HepG2 (cell line): ENCODE measurements at regions not wholly inside any gene's neighbourhood (a gene's known extent, or its start where the extent isn't known, plus 50 kb on each side); places are given as distances from the start of the nearest gene placed in this dataset.
"Not testable (repeated sequence)": the region's sequence is repeated elsewhere in the genome, so short reads cannot be mapped to it uniquely, and the experiment has no call there.

Experiments used
- ATAC-seq: fragments of 200-7000 bp; cut with Tn5 transposase; 3 replicates; pipeline ENCODE4 v1.9.1; 2020; ENCODE audit warnings: mild to moderate bottlenecking, moderate library complexity
- BruUV-seq: library from RNA; stranded (reverse); fragments of 400-500 nt; replicated peaks from 2 replicates; lab custom pipeline; 2021; lab: Mats Ljungman, UMichigan
- CTCF ChIA-PET: fragments of 300-600 bp; formaldehyde crosslinking; extraction: SDS; loops from one replicate; lab custom pipeline; 2021; ENCODE audit warnings: low total read pairs, inconsistent platforms, low intra/inter-chr PET ratio; lab: Yijun Ruan, JAX
- POLR2A ChIA-PET: fragments of 350-600 bp; sonication (Branson Sonifier 250); formaldehyde crosslinking; loops from one replicate; lab custom pipeline; 2020; ENCODE audit warnings: antibody characterized with exemption, inconsistent platforms; lab: Yijun Ruan, JAX
- DNase-seq: peaks from one replicate; pipeline ENCODE4 v3.0.0-alpha.2; 2015; ENCODE audit warnings: low spot score
- FAIRE-seq: peaks from 3 replicates; lab custom pipeline; 2011; peaks lifted over from hg19 to GRCh38; lab: Jason Lieb, UNC
- H2AFZ ChIP-seq: one replicate; pipeline ENCODE4 v1.6.1; 2011; ENCODE audit warnings: low read length, inconsistent platforms
- H3K27ac ChIP-seq: fragments of 300-600 bp; 3 replicates; pipeline ENCODE4 v1.8.0; 2011; ENCODE audit warnings: mixed run types, mild to moderate bottlenecking, mixed read lengths, low read length, inconsistent platforms; ENCODE audit not compliant: insufficient read depth; ENCODE audit errors: extremely low read length
- H3K27me3 ChIP-seq, 2 experiments: fragments of 200-600 bp in 1 of 2; 2 replicates in 1 of 2; 3 replicates in 1 of 2; pipeline versions ENCODE4 v1.6.0 to v1.8.0; 2011; ENCODE audit warnings: low read length in 2 of 2, mild to moderate bottlenecking in 2 of 2, moderate library complexity in 2 of 2, inconsistent platforms in 1 of 2; ENCODE audit not compliant: insufficient read depth in 2 of 2, control insufficient read depth in 1 of 2
- H3K36me3 ChIP-seq, 2 experiments: fragments of 200-600 bp in 1 of 2; replicated peaks in 1 of 2; 2 replicates in 1 of 2; 3 replicates in 1 of 2; pipeline versions ENCODE4 v1.5.1 to v1.8.0; 2011; ENCODE audit warnings: low read length in 2 of 2, inconsistent platforms in 1 of 2; ENCODE audit not compliant: insufficient read depth in 2 of 2, control insufficient read depth in 1 of 2
- H3K4me1 ChIP-seq: 2 replicates; pipeline ENCODE4 v1.5.1; 2012; ENCODE audit warnings: low read length, inconsistent platforms; ENCODE audit not compliant: insufficient read depth
- H3K4me2 ChIP-seq: 2 replicates; pipeline ENCODE4 v1.6.0; 2011; ENCODE audit warnings: low read depth, low read length, inconsistent platforms
- H3K4me3 ChIP-seq, 3 experiments: fragments of 200-600 bp in 1 of 3; sonication (generic), shearing (Covaris generic) in 1 of 3; replicated peaks in 1 of 3; 2 replicates each; pipeline ENCODE4 v1.5.1; 2011 to 2016; ENCODE audit warnings: low read length in 3 of 3, inconsistent platforms in 2 of 3, low read depth in 2 of 3, mild to moderate bottlenecking in 2 of 3, control low read depth in 1 of 3, mixed read lengths in 1 of 3; ENCODE audit not compliant: insufficient read depth in 1 of 3
- H3K79me2 ChIP-seq: one replicate; pipeline ENCODE4 v1.6.1; 2011; ENCODE audit warnings: low read length, inconsistent platforms; ENCODE audit not compliant: insufficient read depth
- H3K9ac ChIP-seq: 2 replicates; pipeline ENCODE4 v1.6.0; 2011; ENCODE audit warnings: mild to moderate bottlenecking, low read depth, low read length, inconsistent platforms; ENCODE audit not compliant: insufficient read depth
- H3K9me3 ChIP-seq: 2 replicates; pipeline ENCODE4 v1.5.1; 2012; ENCODE audit warnings: mild to moderate bottlenecking, low read length
- H4K20me1 ChIP-seq: 2 replicates; pipeline ENCODE4 v1.6.0; 2011; ENCODE audit warnings: inconsistent platforms, mild to moderate bottlenecking, low read length, moderate library complexity; ENCODE audit not compliant: insufficient read depth
- NFE2L2 ChIP-seq: fragments of 150-350 bp; IDR thresholded peaks from 2 replicates; pipeline ENCODE4 v1.6.1; 2014; ENCODE audit warnings: low read length
- WGBS: methylation state at CpG from one replicate; pipeline ENCODE4 v1.1.6; 2017; ENCODE audit warnings: low lambda C conversion rate; 5-methylcytosine and 5-hydroxymethylcytosine counted together
- in situ Hi-C: cut with HindIII; loops from 2 replicates; pipeline ENCODE4 v1.10.0; 2017; ENCODE audit warnings: low pct_unique_long_range_greater_than_20kb; ENCODE audit not compliant: extremely low pct_ligation_motif_present
- intact Hi-C: fragments of 100-400 bp; cut with micrococcal nuclease; formaldehyde crosslinking; loops from one replicate; pipeline ENCODE4 v1.10.0; 2022; ENCODE audit not compliant: unreplicated experiment

GRCh38 chr2:89979826-89980537 lies 1288.5 kb downstream of the RPIA start:
- H3K27me3 ChIP-seq, H3K36me3 ChIP-seq, in situ Hi-C loops, H3K4me2 ChIP-seq, FAIRE-seq, H4K20me1 ChIP-seq, H3K4me1 ChIP-seq, H3K79me2 ChIP-seq, H2AFZ ChIP-seq, DNase-seq, H3K9ac ChIP-seq, POLR2A ChIA-PET, ATAC-seq, intact Hi-C loops, BruUV-seq, H3K4me3 ChIP-seq, CTCF ChIA-PET, H3K27ac ChIP-seq, H3K9me3 ChIP-seq: not testable (repeated sequence)
- 0% methylated on average over 2 of the region's 2 CpGs for whole genome bisulfite sequencing
- TF ChIP-seq NFE2L2 = peak; percentile 66

DNA sequence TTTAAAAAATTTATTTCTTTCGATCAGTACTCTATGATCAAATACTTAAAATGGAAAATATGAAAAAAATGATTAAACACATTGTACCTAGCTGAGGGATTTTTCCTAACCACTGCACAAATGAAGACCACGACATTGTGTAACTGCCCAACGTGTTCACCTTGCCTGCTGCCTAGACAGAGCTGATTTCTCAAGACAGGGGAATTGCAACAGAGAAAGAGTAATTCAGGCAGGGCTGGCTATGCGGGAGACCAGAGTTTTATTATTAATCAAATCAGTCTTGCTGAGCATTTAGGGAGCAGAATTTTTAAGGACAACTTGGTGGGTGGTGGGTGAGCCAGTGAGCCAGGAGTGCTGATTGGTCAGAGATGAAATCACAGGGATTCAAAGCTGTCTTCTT lies 1290.8 kb downstream of the RPIA start:
- FAIRE-seq = not testable (repeated sequence)

DNA sequence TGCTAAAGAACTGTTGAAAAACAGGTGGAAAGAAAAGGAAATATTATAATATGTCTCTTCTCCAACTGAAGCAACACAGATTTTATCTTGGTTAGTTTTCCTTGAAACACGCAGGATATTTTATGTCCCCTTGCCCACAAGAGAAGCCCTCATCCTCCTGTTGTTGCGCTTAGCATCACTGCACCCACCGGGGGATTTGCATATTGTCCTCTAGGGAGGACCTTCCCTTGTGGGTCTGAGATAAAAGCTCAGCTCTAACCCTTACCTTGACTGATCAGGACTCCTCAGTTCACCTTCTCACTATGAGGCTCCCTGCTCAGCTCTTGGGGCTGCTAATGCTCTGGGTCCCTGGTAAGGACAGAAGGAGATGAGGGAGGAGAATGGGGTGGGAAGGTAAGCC lies 1294.2 kb downstream of the RPIA start:
- H3K79me2 ChIP-seq, H3K4me1 ChIP-seq, H3K27me3 ChIP-seq, H3K9me3 ChIP-seq, H3K4me3 ChIP-seq, intact Hi-C loops, H2AFZ ChIP-seq, FAIRE-seq, ATAC-seq, H3K9ac ChIP-seq, POLR2A ChIA-PET, BruUV-seq, in situ Hi-C loops, H3K27ac ChIP-seq, DNase-seq, CTCF ChIA-PET, H3K4me2 ChIP-seq, H4K20me1 ChIP-seq, H3K36me3 ChIP-seq: not testable (repeated sequence)
- no CpG with 5 or more reads among the region's 3 CpGs for WGBS

More for the DNA sequence above, 1290.8 kb downstream of the RPIA start:
- intact Hi-C loops, BruUV-seq, H3K4me1 ChIP-seq, H3K27me3 ChIP-seq, H4K20me1 ChIP-seq, H3K4me3 ChIP-seq, H2AFZ ChIP-seq, H3K79me2 ChIP-seq, H3K9ac ChIP-seq, CTCF ChIA-PET, in situ Hi-C loops, H3K36me3 ChIP-seq, H3K9me3 ChIP-seq, DNase-seq, H3K4me2 ChIP-seq, ATAC-seq, POLR2A ChIA-PET, H3K27ac ChIP-seq: not testable (repeated sequence)
- 2% methylated on average over 4 of the region's 4 CpGs for WGBS

- H2AFZ ChIP-seq, H3K4me2 ChIP-seq, BruUV-seq, ATAC-seq, H3K79me2 ChIP-seq, H3K4me3 ChIP-seq, in situ Hi-C loops, H4K20me1 ChIP-seq, H3K9ac ChIP-seq, CTCF ChIA-PET, H3K4me1 ChIP-seq, DNase-seq, H3K27ac ChIP-seq, POLR2A ChIA-PET, H3K9me3 ChIP-seq, H3K27me3 ChIP-seq, intact Hi-C loops, FAIRE-seq, H3K36me3 ChIP-seq: not testable (repeated sequence)
- WGBS = 5% methylated on average over 3 of the region's 4 CpGs
Observed at GRCh38 chr2:89986532-89986931, 1295.1 kb downstream of the RPIA start.
